ENCODE measurements at regions not wholly inside any gene's neighbourhood (a gene's known extent, or its start where the extent isn't known, plus 50 kb on each side); places are given as distances from the start of the nearest gene placed in this dataset.

DNA sequence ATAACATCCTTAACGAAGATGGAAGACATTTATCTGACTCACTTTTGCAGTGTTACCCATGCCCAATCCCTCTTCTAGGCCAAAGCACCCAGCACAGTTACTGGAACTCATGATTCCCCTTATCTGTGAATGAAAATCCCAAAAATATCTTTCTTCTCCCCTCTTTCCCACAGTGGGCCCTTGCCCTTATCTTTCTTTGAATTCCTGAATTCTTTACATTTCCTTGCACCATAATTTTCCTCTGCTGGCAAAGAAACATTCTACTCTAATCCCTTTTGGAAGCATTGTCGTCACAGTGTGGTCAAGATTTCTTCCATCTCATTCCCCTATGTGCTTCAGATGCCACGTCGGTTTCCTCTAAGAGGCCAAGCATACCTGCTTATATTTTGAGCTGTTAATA lies 135.9 kb upstream of the LIFR start:
- Histone ChIP-seq H3K36me3 (ENCODE audit: insufficient read depth, low read length) (no peaks in the 10 kb centered on the region), H3K27me3 (ENCODE audit: control insufficient read depth in 1 of 2, insufficient read depth in 2 of 2, low read length in 2 of 2) (peaks cover 4 to 11% of the 10 kb centered on the region in 2 experiments), H3K4me1 (ENCODE audit: insufficient read depth, low read length) (no peaks in the 10 kb centered on the region), H3K9me3 (ENCODE audit: control insufficient read depth in 1 of 2, insufficient read depth in 1 of 2, low read length in 2 of 2) (no peaks in the 10 kb centered on the region), H3K27ac (ENCODE audit: low read depth in 1 of 2, low read length in 2 of 2) (no peak overlapping the region), H3K4me3 (ENCODE audit: low read length) (no peak overlapping the region)
- ATAC-seq (ENCODE audit: poor library complexity): no peak
- CTCF ChIA-PET: no interaction called here
- no peak for DNase-seq
- POLR2A ChIA-PET: no interaction called here
- no peak overlapping the region for H3K27ac Mint-ChIP-seq
- H3K4me1 Mint-ChIP-seq (ENCODE audit: low read depth): no peaks in the 10 kb centered on the region
- intact Hi-C loops (cut with DNase I, micrococcal nuclease): no loop called here
- peaks cover 48% of the 10 kb centered on the region for H3K27me3 Mint-ChIP-seq
- H3K4me3 Mint-ChIP-seq: no peak overlapping the region
- H3K36me3 Mint-ChIP-seq (ENCODE audit: low read depth): no peaks in the 10 kb centered on the region
- TF ChIP-seq, protein P1, sequence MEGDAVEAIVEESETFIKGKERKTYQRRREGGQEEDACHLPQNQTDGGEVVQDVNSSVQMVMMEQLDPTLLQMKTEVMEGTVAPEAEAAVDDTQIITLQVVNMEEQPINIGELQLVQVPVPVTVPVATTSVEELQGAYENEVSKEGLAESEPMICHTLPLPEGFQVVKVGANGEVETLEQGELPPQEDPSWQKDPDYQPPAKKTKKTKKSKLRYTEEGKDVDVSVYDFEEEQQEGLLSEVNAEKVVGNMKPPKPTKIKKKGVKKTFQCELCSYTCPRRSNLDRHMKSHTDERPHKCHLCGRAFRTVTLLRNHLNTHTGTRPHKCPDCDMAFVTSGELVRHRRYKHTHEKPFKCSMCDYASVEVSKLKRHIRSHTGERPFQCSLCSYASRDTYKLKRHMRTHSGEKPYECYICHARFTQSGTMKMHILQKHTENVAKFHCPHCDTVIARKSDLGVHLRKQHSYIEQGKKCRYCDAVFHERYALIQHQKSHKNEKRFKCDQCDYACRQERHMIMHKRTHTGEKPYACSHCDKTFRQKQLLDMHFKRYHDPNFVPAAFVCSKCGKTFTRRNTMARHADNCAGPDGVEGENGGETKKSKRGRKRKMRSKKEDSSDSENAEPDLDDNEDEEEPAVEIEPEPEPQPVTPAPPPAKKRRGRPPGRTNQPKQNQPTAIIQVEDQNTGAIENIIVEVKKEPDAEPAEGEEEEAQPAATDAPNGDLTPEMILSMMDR (IDR thresholded peaks at IDR 0.05): no peak
- peaks cover 4% of the 10 kb centered on the region for H3K9me3 Mint-ChIP-seq

DNA sequence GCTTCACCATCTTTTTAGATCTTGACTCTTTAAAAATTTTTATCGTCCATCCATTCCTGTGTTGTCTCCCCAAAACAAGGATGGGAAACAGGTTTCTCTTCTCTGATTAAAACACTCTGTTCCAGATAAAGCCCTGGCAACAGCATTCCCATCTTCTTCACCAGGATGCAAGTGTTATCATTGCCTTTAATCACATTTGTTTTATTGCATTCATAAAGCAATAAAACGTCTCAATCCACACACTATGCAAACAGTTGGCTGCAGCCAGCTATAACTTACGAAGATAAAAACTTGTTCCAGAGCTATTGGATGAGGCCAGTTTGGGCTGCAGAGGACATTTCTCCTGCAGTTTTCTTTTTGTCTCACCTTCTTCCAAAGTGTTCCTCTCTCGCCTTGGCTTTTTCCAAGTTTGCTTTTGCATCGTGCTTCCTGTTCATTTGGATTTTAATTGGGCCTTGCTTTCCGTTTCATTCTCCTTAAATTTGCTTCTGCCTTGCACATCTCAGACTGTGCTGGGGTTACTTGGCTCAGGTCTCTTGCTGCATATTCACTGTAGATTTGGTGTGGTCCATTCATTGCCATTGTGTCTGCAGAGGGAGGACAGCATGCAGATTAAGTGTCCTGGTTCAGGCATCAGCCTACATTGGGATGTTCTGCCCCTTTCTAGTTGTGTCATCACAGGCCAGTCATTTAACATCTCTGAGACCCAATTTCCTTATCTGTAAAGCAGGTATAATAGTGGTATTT lies 136.5 kb upstream of the LIFR start:
- no peak overlapping the region for H3K4me3 Mint-ChIP-seq
- no peaks in the 10 kb centered on the region for H3K4me1 ChIP-seq (ENCODE audit: insufficient read depth, low read length)
- ChIA-PET CTCF (no interaction called here), POLR2A (no interaction called here)
- no peaks in the 10 kb centered on the region for H3K36me3 ChIP-seq (ENCODE audit: insufficient read depth, low read length)
- H3K4me3 ChIP-seq (ENCODE audit: low read length): no peak overlapping the region
- H3K27ac ChIP-seq (ENCODE audit: low read depth in 1 of 2, low read length in 2 of 2): no peak overlapping the region
- peaks cover 54% of the 10 kb centered on the region for H3K27me3 Mint-ChIP-seq
- H3K9me3 ChIP-seq (ENCODE audit: control insufficient read depth in 1 of 2, insufficient read depth in 1 of 2, low read length in 2 of 2): no peaks in the 10 kb centered on the region
- H3K27me3 ChIP-seq (ENCODE audit: control insufficient read depth in 1 of 2, insufficient read depth in 2 of 2, low read length in 2 of 2): peaks cover 4 to 12% of the 10 kb centered on the region in 2 experiments
- DNase-seq (no peak), ATAC-seq (ENCODE audit: poor library complexity) (no peak)
- H3K27ac Mint-ChIP-seq: no peak overlapping the region
- TF ChIP-seq, protein P1 (IDR thresholded peaks at IDR 0.05): no peak
- intact Hi-C loops (cut with DNase I, micrococcal nuclease): no loop called here
- no peaks in the 10 kb centered on the region for H3K4me1 Mint-ChIP-seq (ENCODE audit: low read depth)
- peaks cover 4% of the 10 kb centered on the region for H3K9me3 Mint-ChIP-seq
- no peaks in the 10 kb centered on the region for H3K36me3 Mint-ChIP-seq (ENCODE audit: low read depth)

DNA sequence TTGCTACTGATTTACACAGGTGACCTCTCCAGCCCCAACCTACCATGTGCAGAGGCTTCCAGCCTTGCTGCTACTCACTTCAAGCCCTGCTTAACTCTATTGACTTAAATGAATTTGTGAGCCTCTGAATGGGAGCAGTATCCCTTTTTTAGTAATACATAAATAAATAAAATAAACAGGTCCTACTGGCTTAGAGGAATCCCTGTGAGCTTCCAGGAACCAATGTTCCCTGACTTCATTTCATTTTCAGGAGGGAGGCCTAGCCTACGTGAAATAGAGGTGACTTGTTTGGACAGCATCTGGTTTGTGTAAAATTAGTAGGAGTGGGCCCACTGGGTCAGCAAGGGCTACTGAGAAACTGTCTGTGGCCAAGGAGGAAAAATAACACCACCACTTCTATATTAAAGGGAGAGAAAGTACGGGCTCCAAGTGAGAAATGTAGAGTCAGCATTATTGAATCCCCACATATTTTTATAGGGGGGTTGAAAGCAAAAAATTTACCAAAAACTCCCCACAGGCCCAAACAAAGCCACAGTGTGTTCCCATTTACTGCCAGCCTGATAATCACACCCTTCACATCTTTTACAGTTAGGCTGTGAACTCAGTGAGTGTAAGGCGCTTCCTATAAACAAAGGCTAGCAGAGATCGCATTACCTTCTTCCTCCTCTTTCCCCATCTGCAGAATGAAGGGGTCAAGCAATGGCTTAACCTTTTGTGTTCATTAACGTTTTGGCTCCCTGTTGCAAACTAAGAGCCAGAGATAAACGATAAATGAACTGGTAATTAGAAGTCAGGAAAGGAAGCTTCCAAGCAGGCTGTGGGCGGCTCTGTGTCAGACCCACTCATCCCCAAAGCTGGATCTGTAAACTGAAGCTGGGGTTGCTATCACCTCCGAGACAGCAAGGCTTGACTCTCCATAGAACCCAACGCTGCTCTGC lies 138.8 kb upstream of the LIFR start:
- Histone ChIP-seq H3K4me3 (ENCODE audit: low read length) (no peak overlapping the region), H3K36me3 (ENCODE audit: insufficient read depth, low read length) (no peaks in the 10 kb centered on the region), H3K9me3 (ENCODE audit: control insufficient read depth in 1 of 2, insufficient read depth in 1 of 2, low read length in 2 of 2) (no peaks in the 10 kb centered on the region), H3K27ac (ENCODE audit: low read depth in 1 of 2, low read length in 2 of 2) (no peak overlapping the region), H3K27me3 (ENCODE audit: control insufficient read depth in 1 of 2, insufficient read depth in 2 of 2, low read length in 2 of 2) (peaks cover 4 to 10% of the 10 kb centered on the region in 2 experiments), H3K4me1 (ENCODE audit: insufficient read depth, low read length) (no peaks in the 10 kb centered on the region)
- ChIA-PET POLR2A (no interaction called here), CTCF (no interaction called here)
- no peaks in the 10 kb centered on the region for H3K9me3 Mint-ChIP-seq
- ATAC-seq (ENCODE audit: poor library complexity): no peak
- H3K27ac Mint-ChIP-seq: no peak overlapping the region
- intact Hi-C loops (cut with DNase I, micrococcal nuclease): no loop called here
- no peaks in the 10 kb centered on the region for H3K4me1 Mint-ChIP-seq (ENCODE audit: low read depth)
- peaks cover 47% of the 10 kb centered on the region for H3K27me3 Mint-ChIP-seq
- H3K4me3 Mint-ChIP-seq: no peak overlapping the region
- no peak for DNase-seq
- no peaks in the 10 kb centered on the region for H3K36me3 Mint-ChIP-seq (ENCODE audit: low read depth)
- TF ChIP-seq, protein P1 (IDR thresholded peaks at IDR 0.05): no peak

All from CD4-positive, alpha-beta T cell (primary cell).